Adrenal gland (tissue), 5 donors: ENCODE measurements at regions not wholly inside any gene's neighbourhood (a gene's known extent, or its start where the extent isn't known, plus 50 kb on each side); places are given as distances from the start of the nearest gene placed in this dataset.

ENCODE experiments used
- CTCF ChIP-seq, 6 experiments: fragments of 450-650 bp in 4 of 6; fragments of 200-600 bp in 2 of 6; sonication (generic) in 1 of 6; IDR thresholded peaks; 1 replicate in 5 of 6; 2 replicates in 1 of 6; pipeline versions ENCODE4 v1.5.1 to v1.8.0; 2016 to 2021; ENCODE audit warnings: antibody characterized with exemption in 6 of 6, mild to moderate bottlenecking in 2 of 6, moderate library complexity in 1 of 6
- POLR2A ChIP-seq, 2 donors: fragments of 450-650 bp; IDR thresholded peaks; one replicate each; pipeline ENCODE4 v1.6.1; 2017; ENCODE audit warnings: antibody characterized with exemption in 2 of 2, mild to moderate bottlenecking in 2 of 2, moderate library complexity in 1 of 2
- donor health status: DM: no; HTN: no; CAD: no.

- TF ChIP-seq CTCF (IDR thresholded peaks at IDR 0.05) = no peak
- no peak for TF ChIP-seq POLR2A (IDR thresholded peaks at IDR 0.05)
These were observed 561.1 kb upstream of the ACO1 start for GRCh38 chr9:31823365-31823764.
